Neural cell (in vitro differentiated cells): ENCODE measurements at regions not wholly inside any gene's neighbourhood (a gene's known extent, or its start where the extent isn't known, plus 50 kb on each side); places are given as distances from the start of the nearest gene placed in this dataset.

Experiments used
- EP300 ChIP-seq: fragments of 450-650 bp; conservative IDR thresholded peaks from 2 replicates; pipeline ENCODE4 v1.6.1; 2014; ENCODE audit warnings: antibody characterized with exemption, mild to moderate bottlenecking, moderate library complexity; ENCODE audit not compliant: poor library complexity, severe bottlenecking
- EZH2 ChIP-seq: fragments of 200-600, 300-800 bp; shearing (Covaris generic), sonication (generic); IDR thresholded peaks from 2 replicates; pipeline ENCODE4 v1.6.1; 2014; ENCODE audit warnings: antibody characterized with exemption, low read length, borderline replicate concordance, mild to moderate bottlenecking; ENCODE audit not compliant: insufficient read depth, poor library complexity, severe bottlenecking
- POLR2AphosphoS5 ChIP-seq: IDR thresholded peaks from 2 replicates; pipeline ENCODE4 v1.6.1; 2012
- RAD21 ChIP-seq: fragments of 450-650 bp; conservative IDR thresholded peaks from 2 replicates; pipeline ENCODE4 v1.6.1; 2014; ENCODE audit warnings: antibody characterized with exemption, mild to moderate bottlenecking, moderate library complexity
- SMC3 ChIP-seq: fragments of 450-650 bp; conservative IDR thresholded peaks from 2 replicates; pipeline ENCODE4 v1.6.1; 2014; ENCODE audit warnings: antibody characterized with exemption, mild to moderate bottlenecking, moderate library complexity; ENCODE audit not compliant: poor library complexity
- TAF1 ChIP-seq: IDR thresholded peaks from 2 replicates; pipeline ENCODE4 v1.6.1; 2012; ENCODE audit warnings: low read depth
- TF ChIP-seq, protein P1 (sequence below): fragments of 450-650 bp; IDR thresholded peaks from 2 replicates; pipeline ENCODE4 v1.5.1; 2014; ENCODE audit warnings: antibody characterized with exemption, mild to moderate bottlenecking, moderate library complexity; ENCODE audit not compliant: poor library complexity, severe bottlenecking
- TF ChIP-seq, protein P2 (sequence below): IDR thresholded peaks from 2 replicates; pipeline ENCODE4 v1.6.1; 2012; ENCODE audit warnings: borderline replicate concordance

DNA sequence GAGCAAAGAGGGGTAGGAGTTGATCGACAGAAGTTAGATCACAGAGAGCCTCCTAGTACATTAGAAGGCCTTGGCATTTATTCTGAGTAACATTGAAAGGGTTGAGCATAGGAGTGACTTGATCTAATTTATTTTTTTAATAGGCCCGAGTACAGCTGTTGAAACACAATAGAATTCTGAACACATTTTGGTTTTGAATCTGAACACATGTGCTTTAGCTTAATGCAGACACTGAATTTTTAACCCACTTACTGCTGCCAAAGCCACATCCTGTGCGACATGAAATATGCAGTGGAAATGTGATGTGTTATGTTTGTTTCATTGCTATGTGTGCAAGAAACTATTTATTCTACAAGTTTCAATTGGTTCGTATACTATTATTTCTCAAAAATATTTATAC, 1505.9 kb downstream of the PCDH9 start:
- TF ChIP-seq, protein P1, sequence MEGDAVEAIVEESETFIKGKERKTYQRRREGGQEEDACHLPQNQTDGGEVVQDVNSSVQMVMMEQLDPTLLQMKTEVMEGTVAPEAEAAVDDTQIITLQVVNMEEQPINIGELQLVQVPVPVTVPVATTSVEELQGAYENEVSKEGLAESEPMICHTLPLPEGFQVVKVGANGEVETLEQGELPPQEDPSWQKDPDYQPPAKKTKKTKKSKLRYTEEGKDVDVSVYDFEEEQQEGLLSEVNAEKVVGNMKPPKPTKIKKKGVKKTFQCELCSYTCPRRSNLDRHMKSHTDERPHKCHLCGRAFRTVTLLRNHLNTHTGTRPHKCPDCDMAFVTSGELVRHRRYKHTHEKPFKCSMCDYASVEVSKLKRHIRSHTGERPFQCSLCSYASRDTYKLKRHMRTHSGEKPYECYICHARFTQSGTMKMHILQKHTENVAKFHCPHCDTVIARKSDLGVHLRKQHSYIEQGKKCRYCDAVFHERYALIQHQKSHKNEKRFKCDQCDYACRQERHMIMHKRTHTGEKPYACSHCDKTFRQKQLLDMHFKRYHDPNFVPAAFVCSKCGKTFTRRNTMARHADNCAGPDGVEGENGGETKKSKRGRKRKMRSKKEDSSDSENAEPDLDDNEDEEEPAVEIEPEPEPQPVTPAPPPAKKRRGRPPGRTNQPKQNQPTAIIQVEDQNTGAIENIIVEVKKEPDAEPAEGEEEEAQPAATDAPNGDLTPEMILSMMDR = no peak
- TF ChIP-seq SMC3 (no peak), RAD21 (no peak), EZH2 (no peak), POLR2AphosphoS5 (no peak), EP300 (no peak), TAF1 (no peak)
- TF ChIP-seq, protein P2, sequence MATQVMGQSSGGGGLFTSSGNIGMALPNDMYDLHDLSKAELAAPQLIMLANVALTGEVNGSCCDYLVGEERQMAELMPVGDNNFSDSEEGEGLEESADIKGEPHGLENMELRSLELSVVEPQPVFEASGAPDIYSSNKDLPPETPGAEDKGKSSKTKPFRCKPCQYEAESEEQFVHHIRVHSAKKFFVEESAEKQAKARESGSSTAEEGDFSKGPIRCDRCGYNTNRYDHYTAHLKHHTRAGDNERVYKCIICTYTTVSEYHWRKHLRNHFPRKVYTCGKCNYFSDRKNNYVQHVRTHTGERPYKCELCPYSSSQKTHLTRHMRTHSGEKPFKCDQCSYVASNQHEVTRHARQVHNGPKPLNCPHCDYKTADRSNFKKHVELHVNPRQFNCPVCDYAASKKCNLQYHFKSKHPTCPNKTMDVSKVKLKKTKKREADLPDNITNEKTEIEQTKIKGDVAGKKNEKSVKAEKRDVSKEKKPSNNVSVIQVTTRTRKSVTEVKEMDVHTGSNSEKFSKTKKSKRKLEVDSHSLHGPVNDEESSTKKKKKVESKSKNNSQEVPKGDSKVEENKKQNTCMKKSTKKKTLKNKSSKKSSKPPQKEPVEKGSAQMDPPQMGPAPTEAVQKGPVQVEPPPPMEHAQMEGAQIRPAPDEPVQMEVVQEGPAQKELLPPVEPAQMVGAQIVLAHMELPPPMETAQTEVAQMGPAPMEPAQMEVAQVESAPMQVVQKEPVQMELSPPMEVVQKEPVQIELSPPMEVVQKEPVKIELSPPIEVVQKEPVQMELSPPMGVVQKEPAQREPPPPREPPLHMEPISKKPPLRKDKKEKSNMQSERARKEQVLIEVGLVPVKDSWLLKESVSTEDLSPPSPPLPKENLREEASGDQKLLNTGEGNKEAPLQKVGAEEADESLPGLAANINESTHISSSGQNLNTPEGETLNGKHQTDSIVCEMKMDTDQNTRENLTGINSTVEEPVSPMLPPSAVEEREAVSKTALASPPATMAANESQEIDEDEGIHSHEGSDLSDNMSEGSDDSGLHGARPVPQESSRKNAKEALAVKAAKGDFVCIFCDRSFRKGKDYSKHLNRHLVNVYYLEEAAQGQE = no peak
